Activated CD4-positive, alpha-beta T cell treated with anti-CD3 and anti-CD28 coated beads, Interleukin-2, amount 10 ng/mL, durations not matched to agents 7 days and 5 days (primary cell): ENCODE measurements at regions not wholly inside any gene's neighbourhood (a gene's known extent, or its start where the extent isn't known, plus 50 kb on each side); places are given as distances from the start of the nearest gene placed in this dataset.

Experiments used
- CTCF ChIA-PET: fragments of 350-600 bp; sonication (Branson Sonifier 250); formaldehyde crosslinking; loops from one replicate; lab custom pipeline; 2021; ENCODE audit warnings: antibody characterized with exemption; lab: Charles Lee
- POLR2A ChIA-PET: fragments of 350-600 bp; sonication (Branson Sonifier 250); formaldehyde crosslinking; loops from one replicate; lab custom pipeline; 2021; ENCODE audit warnings: antibody characterized with exemption; lab: Charles Lee
- DNase-seq: peaks from one replicate; pipeline ENCODE4 v3.0.0-alpha.2; 2020
- H3K27ac Mint-ChIP-seq: one replicate; pipeline ENCODE4 v1.8.0; 2021; ENCODE audit warnings: mild to moderate bottlenecking, moderate library complexity, mixed read lengths
- H3K27me3 Mint-ChIP-seq: one replicate; pipeline ENCODE4 v1.8.0; 2021; ENCODE audit warnings: mixed read lengths
- H3K36me3 Mint-ChIP-seq: one replicate; pipeline ENCODE4 v1.8.0; 2021; ENCODE audit warnings: low read depth, mixed read lengths
- H3K4me1 Mint-ChIP-seq: one replicate; pipeline ENCODE4 v1.8.0; 2021; ENCODE audit warnings: mixed read lengths
- H3K4me3 Mint-ChIP-seq: one replicate; pipeline ENCODE4 v1.8.0; 2021; ENCODE audit warnings: mild to moderate bottlenecking, moderate library complexity, mixed read lengths
- H3K9me3 Mint-ChIP-seq: one replicate; pipeline ENCODE4 v1.8.0; 2021; ENCODE audit warnings: mixed read lengths

- Mint-ChIP-seq H3K27ac (no peak overlapping the region), H3K9me3 (peaks cover 5% of the 10 kb centered on the region), H3K4me3 (no peak overlapping the region), H3K27me3 (no peaks in the 10 kb centered on the region), H3K36me3 (no peaks in the 10 kb centered on the region), H3K4me1 (no peaks in the 10 kb centered on the region)
- CTCF ChIA-PET, result no interaction called here
- POLR2A ChIA-PET, result no interaction called here
- DNase-seq, result no peak
Observed at GRCh38 chr13:91058919-91059318, 288.6 kb upstream of the MIR17HG start.

GRCh38 chr13:91066745-91067144 lies 280.7 kb upstream of the MIR17HG start:
- Mint-ChIP-seq H3K9me3 (no peaks in the 10 kb centered on the region), H3K4me3 (no peak overlapping the region), H3K4me1 (no peaks in the 10 kb centered on the region), H3K27me3 (no peaks in the 10 kb centered on the region), H3K36me3 (no peaks in the 10 kb centered on the region), H3K27ac (no peak overlapping the region)
- DNase-seq, result no peak
- CTCF ChIA-PET, result interaction anchor here (1.0 kb wide), 1 partner anchor 14 kb away, joined by 4 read pairs; no protein-coding TSS in a partner anchor
- POLR2A ChIA-PET, result no interaction called here

GRCh38 chr13:91072486-91072885 lies 275.0 kb upstream of the MIR17HG start:
- DNase-seq, result no peak
- Mint-ChIP-seq H3K36me3 (no peaks in the 10 kb centered on the region), H3K27ac (no peak overlapping the region), H3K9me3 (no peaks in the 10 kb centered on the region), H3K27me3 (no peaks in the 10 kb centered on the region), H3K4me1 (no peaks in the 10 kb centered on the region), H3K4me3 (no peak overlapping the region)
- ChIA-PET POLR2A (no interaction called here), CTCF (no interaction called here)

- CTCF ChIA-PET, result no interaction called here
- POLR2A ChIA-PET, result no interaction called here
- H3K27me3 Mint-ChIP-seq, result no peaks in the 10 kb centered on the region
Observed at GRCh38 chr13:91074091-91074490, 273.4 kb upstream of the MIR17HG start.

GRCh38 chr13:91076830-91077229 lies 270.7 kb upstream of the MIR17HG start:
- ChIA-PET CTCF (no interaction called here), POLR2A (no interaction called here)
- Mint-ChIP-seq H3K9me3 (no peaks in the 10 kb centered on the region), H3K27me3 (no peaks in the 10 kb centered on the region), H3K36me3 (no peaks in the 10 kb centered on the region), H3K4me1 (no peaks in the 10 kb centered on the region), H3K4me3 (no peak overlapping the region), H3K27ac (no peak overlapping the region)
- no peak for DNase-seq

More at GRCh38 chr13:91074091-91074490, 273.4 kb upstream of the MIR17HG start:
- no peaks in the 10 kb centered on the region for H3K36me3 Mint-ChIP-seq
- H3K27ac Mint-ChIP-seq, result no peak overlapping the region
- no peak overlapping the region for H3K4me3 Mint-ChIP-seq
- no peak for DNase-seq
- no peaks in the 10 kb centered on the region for H3K9me3 Mint-ChIP-seq
- H3K4me1 Mint-ChIP-seq, result no peaks in the 10 kb centered on the region

- no peak overlapping the region for H3K27ac Mint-ChIP-seq
- H3K4me1 Mint-ChIP-seq, result no peaks in the 10 kb centered on the region
- no peaks in the 10 kb centered on the region for H3K9me3 Mint-ChIP-seq
- peaks cover 2% of the 10 kb centered on the region for H3K27me3 Mint-ChIP-seq
- POLR2A ChIA-PET, result no interaction called here
- DNase-seq, result no peak
- no peaks in the 10 kb centered on the region for H3K36me3 Mint-ChIP-seq
- CTCF ChIA-PET, result no interaction called here
- H3K4me3 Mint-ChIP-seq, result no peak overlapping the region
Observed at GRCh38 chr13:91078093-91078679, 269.3 kb upstream of the MIR17HG start.

- Mint-ChIP-seq H3K36me3 (no peaks in the 10 kb centered on the region), H3K9me3 (no peaks in the 10 kb centered on the region), H3K4me1 (no peaks in the 10 kb centered on the region), H3K4me3 (no peak overlapping the region), H3K27me3 (peaks cover 2% of the 10 kb centered on the region), H3K27ac (no peak overlapping the region)
- POLR2A ChIA-PET, result no interaction called here
- no peak for DNase-seq
- CTCF ChIA-PET, result no interaction called here
Observed at GRCh38 chr13:91079176-91079575, 268.3 kb upstream of the MIR17HG start.

GRCh38 chr13:91085127-91085526 lies 262.4 kb upstream of the MIR17HG start:
- peaks cover 2% of the 10 kb centered on the region for H3K27me3 Mint-ChIP-seq
- ChIA-PET POLR2A (no interaction called here), CTCF (no interaction called here)
- H3K9me3 Mint-ChIP-seq, result no peaks in the 10 kb centered on the region
- H3K4me1 Mint-ChIP-seq, result no peaks in the 10 kb centered on the region
- H3K27ac Mint-ChIP-seq, result no peak overlapping the region
- DNase-seq, result no peak
- no peaks in the 10 kb centered on the region for H3K36me3 Mint-ChIP-seq
- no peak overlapping the region for H3K4me3 Mint-ChIP-seq

- H3K4me1 Mint-ChIP-seq, result no peaks in the 10 kb centered on the region
Observed at GRCh38 chr13:91086936-91087716, 260.4 kb upstream of the MIR17HG start.

GRCh38 chr13:91097269-91097668 lies 250.2 kb upstream of the MIR17HG start:
- CTCF ChIA-PET, result no interaction called here
- Mint-ChIP-seq H3K27ac (no peak overlapping the region), H3K4me1 (no peaks in the 10 kb centered on the region), H3K9me3 (no peaks in the 10 kb centered on the region), H3K27me3 (no peaks in the 10 kb centered on the region), H3K36me3 (no peaks in the 10 kb centered on the region), H3K4me3 (no peak overlapping the region)
- POLR2A ChIA-PET, result no interaction called here
- no peak for DNase-seq

More at GRCh38 chr13:91086936-91087716, 260.4 kb upstream of the MIR17HG start:
- H3K4me3 Mint-ChIP-seq, result no peak overlapping the region
- no peak for DNase-seq
- H3K27ac Mint-ChIP-seq, result no peak overlapping the region
- no peaks in the 10 kb centered on the region for H3K9me3 Mint-ChIP-seq
- ChIA-PET CTCF (no interaction called here), POLR2A (no interaction called here)
- H3K36me3 Mint-ChIP-seq, result no peaks in the 10 kb centered on the region
- H3K27me3 Mint-ChIP-seq, result peaks cover 2% of the 10 kb centered on the region

GRCh38 chr13:91099877-91100276 lies 247.6 kb upstream of the MIR17HG start:
- POLR2A ChIA-PET, result no interaction called here
- no peak for DNase-seq
- H3K27me3 Mint-ChIP-seq, result no peaks in the 10 kb centered on the region
- H3K4me3 Mint-ChIP-seq, result no peak overlapping the region
- no peak overlapping the region for H3K27ac Mint-ChIP-seq
- no peaks in the 10 kb centered on the region for H3K4me1 Mint-ChIP-seq
- CTCF ChIA-PET, result no interaction called here
- H3K36me3 Mint-ChIP-seq, result no peaks in the 10 kb centered on the region
- H3K9me3 Mint-ChIP-seq, result no peaks in the 10 kb centered on the region

GRCh38 chr13:91100944-91101343 lies 246.5 kb upstream of the MIR17HG start:
- no peak for DNase-seq
- ChIA-PET POLR2A (no interaction called here), CTCF (no interaction called here)
- Mint-ChIP-seq H3K9me3 (no peaks in the 10 kb centered on the region), H3K4me3 (no peak overlapping the region), H3K4me1 (no peaks in the 10 kb centered on the region), H3K36me3 (no peaks in the 10 kb centered on the region), H3K27ac (no peak overlapping the region), H3K27me3 (no peaks in the 10 kb centered on the region)

- no peaks in the 10 kb centered on the region for H3K27me3 Mint-ChIP-seq
- no peaks in the 10 kb centered on the region for H3K4me1 Mint-ChIP-seq
- DNase-seq, result no peak
- ChIA-PET CTCF (no interaction called here), POLR2A (no interaction called here)
- no peaks in the 10 kb centered on the region for H3K9me3 Mint-ChIP-seq
- H3K27ac Mint-ChIP-seq, result no peak overlapping the region
- H3K36me3 Mint-ChIP-seq, result no peaks in the 10 kb centered on the region
- no peak overlapping the region for H3K4me3 Mint-ChIP-seq
Observed at GRCh38 chr13:91101381-91101780, 246.1 kb upstream of the MIR17HG start.

- Mint-ChIP-seq H3K4me3 (no peak overlapping the region), H3K4me1 (no peaks in the 10 kb centered on the region), H3K36me3 (no peaks in the 10 kb centered on the region), H3K27ac (no peak overlapping the region), H3K9me3 (no peaks in the 10 kb centered on the region), H3K27me3 (no peaks in the 10 kb centered on the region)
- ChIA-PET CTCF (no interaction called here), POLR2A (no interaction called here)
- DNase-seq, result no peak
Observed at GRCh38 chr13:91105270-91105669, 242.2 kb upstream of the MIR17HG start.
